ENCODE measurements at regions not wholly inside any gene's neighbourhood (a gene's known extent, or its start where the extent isn't known, plus 50 kb on each side); places are given as distances from the start of the nearest gene placed in this dataset.

- Histone ChIP-seq H3K36me3 (no peaks in the 10 kb centered on the region), H3K4me3 (no peak overlapping the region), H3K27ac (no peak overlapping the region), H3K27me3 (no peaks in the 10 kb centered on the region), H3K4me1 (no peaks in the 10 kb centered on the region), H3K9me3 (peaks cover 0 to 3% (median 0%) of the 10 kb centered on the region in 4 donors)
- WGBS, 2 donors, result 59 to 64% methylated on average over 3 of the region's 3 CpGs
- DNase-seq, result no peak
- intact Hi-C loops (cut with DNase I), result no loop called here
- TF ChIP-seq CTCF (IDR thresholded peaks at IDR 0.05) (no peak), EP300 (IDR thresholded peaks at IDR 0.05) (no peak), POLR2A (IDR thresholded peaks at IDR 0.05) (no peak), POLR2AphosphoS5 (IDR thresholded peaks at IDR 0.05) (no peak)
Measured at GRCh38 chr20:7758406-7758805, 181.9 kb downstream of the HAO1 start.

- H3K9me3 ChIP-seq, result peaks cover 0 to 3% (median 0%) of the 10 kb centered on the region in 4 donors
- no peaks in the 10 kb centered on the region for H3K27me3 ChIP-seq
- no peaks in the 10 kb centered on the region for H3K36me3 ChIP-seq
- H3K4me3 ChIP-seq, result no peak overlapping the region
- no peak for TF ChIP-seq CTCF (IDR thresholded peaks at IDR 0.05)
- no peak for TF ChIP-seq POLR2A (IDR thresholded peaks at IDR 0.05)
- no peak for TF ChIP-seq EP300 (IDR thresholded peaks at IDR 0.05)
- TF ChIP-seq POLR2AphosphoS5 (IDR thresholded peaks at IDR 0.05), result no peak
- no peak overlapping the region for H3K27ac ChIP-seq
- no peaks in the 10 kb centered on the region for H3K4me1 ChIP-seq
- DNase-seq, result no peak
- 56 to 59% methylated on average over 1 of the region's 1 CpG for WGBS, 2 donors
- intact Hi-C loops (cut with DNase I), result no loop called here
Measured at GRCh38 chr20:7760247-7761031, 179.8 kb downstream of the HAO1 start.

GRCh38 chr20:7765221-7765620 lies 175.0 kb downstream of the HAO1 start:
- 39 to 47% methylated on average over 2 of the region's 2 CpGs for WGBS, 2 donors
- no peaks in the 10 kb centered on the region for H3K27me3 ChIP-seq
- intact Hi-C loops (cut with DNase I), result no loop called here
- H3K9me3 ChIP-seq, result peaks cover 0 to 3% (median 0%) of the 10 kb centered on the region in 4 donors
- no peak for DNase-seq
- no peaks in the 10 kb centered on the region for H3K4me1 ChIP-seq
- no peak overlapping the region for H3K27ac ChIP-seq
- H3K4me3 ChIP-seq, result no peak overlapping the region
- H3K36me3 ChIP-seq, result no peaks in the 10 kb centered on the region
- TF ChIP-seq EP300 (IDR thresholded peaks at IDR 0.05), result no peak
- no peak for TF ChIP-seq POLR2A (IDR thresholded peaks at IDR 0.05)
- no peak for TF ChIP-seq CTCF (IDR thresholded peaks at IDR 0.05)
- no peak for TF ChIP-seq POLR2AphosphoS5 (IDR thresholded peaks at IDR 0.05)

GRCh38 chr20:7770046-7770445 lies 170.2 kb downstream of the HAO1 start:
- WGBS, 2 donors, result 69 to 90% methylated on average over 2 of the region's 2 CpGs
- Histone ChIP-seq H3K27ac (no peak overlapping the region), H3K36me3 (no peaks in the 10 kb centered on the region), H3K4me3 (no peak overlapping the region), H3K27me3 (no peaks in the 10 kb centered on the region), H3K4me1 (peaks cover 0 to 5% (median 0%) of the 10 kb centered on the region in 4 donors), H3K9me3 (no peaks in the 10 kb centered on the region)
- intact Hi-C loops (cut with DNase I), result no loop called here
- DNase-seq, result no peak
- TF ChIP-seq POLR2A (IDR thresholded peaks at IDR 0.05) (no peak), POLR2AphosphoS5 (IDR thresholded peaks at IDR 0.05) (no peak), CTCF (IDR thresholded peaks at IDR 0.05) (no peak), EP300 (IDR thresholded peaks at IDR 0.05) (no peak)

Measured in sigmoid colon (tissue), 6 donors.